ENCODE measurements at regions not wholly inside any gene's neighbourhood (a gene's known extent, or its start where the extent isn't known, plus 50 kb on each side); places are given as distances from the start of the nearest gene placed in this dataset.

DNA sequence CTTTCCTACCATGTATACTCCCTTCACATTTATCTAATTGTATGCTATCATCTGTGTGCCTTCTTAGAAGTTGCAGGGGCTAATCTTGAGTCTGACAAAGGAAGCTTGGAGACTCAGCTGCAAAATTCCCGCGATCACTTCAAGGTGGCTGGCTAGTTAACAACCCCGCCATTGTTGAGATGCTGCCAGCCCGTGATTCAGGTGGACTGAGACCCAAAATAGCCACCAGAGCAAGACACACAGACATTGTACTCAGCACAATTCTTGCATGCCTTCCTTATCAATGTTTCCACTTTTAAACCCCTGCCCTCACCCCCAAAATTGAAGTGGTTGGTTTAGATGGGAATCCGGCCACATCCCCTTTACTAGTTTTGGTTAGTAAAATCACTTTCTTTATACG, 225.8 kb upstream of the ZNF717 start:
- no peak for DNase-seq

DNA sequence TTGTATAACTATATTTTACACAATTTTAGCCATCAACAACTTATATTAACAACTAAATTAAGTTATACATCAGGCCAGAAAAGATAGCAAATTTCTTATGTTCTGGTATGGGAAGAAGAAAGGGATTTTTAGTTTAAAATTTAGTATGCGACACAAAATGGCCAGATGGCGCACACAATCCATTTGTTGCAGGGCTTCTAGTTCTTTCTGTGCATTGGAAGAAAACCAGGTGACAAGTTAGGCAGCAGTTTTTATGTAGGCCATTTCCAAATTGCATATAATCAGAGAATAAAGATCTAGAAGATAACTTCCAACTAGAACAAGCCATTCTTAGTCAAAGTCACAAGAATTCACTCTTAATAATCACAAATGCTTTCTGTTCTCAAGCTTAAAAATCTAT, 230.1 kb upstream of the ZNF717 start:
- no peak for DNase-seq

DNA sequence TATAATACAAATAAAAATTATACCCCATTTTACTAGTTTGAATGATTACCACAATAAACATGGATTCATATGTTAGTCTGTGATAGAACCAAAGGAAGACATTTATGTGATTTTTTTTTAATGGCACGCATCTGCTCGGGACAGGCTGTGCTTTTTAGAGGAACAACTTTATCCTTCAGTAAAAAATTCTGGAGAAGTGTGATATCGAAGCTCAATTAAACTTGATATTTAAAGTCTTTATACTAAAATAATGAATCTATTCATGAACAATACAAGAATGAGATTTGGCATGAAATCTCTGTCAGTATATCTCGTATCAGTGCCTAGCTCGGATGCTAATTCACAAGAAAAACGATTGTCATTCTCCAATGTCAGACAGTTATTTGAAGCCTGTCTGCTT, 230.8 kb upstream of the ZNF717 start:
- DNase-seq, result no peak

DNA sequence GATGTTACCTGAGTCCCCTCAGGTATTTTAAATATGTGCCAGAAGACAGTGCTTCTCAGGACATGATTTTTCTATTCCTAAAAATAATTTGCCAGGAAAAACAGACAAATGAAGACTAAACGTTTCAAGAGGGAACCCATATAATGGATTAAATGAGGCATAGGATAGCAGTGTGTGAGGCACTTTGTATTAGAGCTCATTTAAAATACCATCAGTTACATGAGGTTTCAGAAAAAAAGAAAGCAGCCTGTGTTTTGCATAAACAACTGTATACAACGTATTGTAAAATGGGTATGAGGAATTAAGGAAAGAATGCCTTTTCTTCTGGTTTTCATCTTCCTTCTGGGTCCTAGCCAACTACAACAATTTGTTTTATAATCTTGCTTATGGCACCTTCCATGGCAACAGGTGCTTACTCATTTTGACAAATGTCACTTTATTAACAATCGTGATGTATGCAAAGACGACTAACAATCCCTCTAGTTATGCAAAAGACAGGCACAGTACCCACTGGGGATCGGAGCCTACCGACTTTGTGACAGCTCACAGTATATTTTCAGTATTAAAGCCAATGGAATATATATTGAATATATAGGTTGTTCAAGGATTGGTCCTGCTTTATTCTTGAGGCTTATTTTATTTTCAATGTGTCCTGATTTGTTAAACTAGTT, 231.6 kb upstream of the ZNF717 start:
- DNase-seq, result no peak

DNA sequence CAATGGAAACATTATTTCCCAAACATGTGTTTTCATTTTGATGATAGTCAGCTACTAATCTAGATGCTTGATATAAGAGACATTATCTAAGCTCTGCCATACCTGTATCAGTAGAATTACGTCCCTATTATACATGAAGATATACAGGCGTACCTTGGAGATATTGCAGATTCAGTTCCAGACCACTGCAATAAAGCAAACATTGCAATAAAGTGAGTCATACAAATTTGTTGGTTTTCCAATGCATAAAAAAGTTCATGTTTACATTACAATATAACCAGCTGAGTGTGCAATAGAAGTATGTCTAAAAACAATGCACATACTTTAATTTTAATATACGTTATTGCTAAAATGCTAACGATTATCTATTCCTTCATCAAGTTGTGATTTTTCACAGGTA, 236.0 kb upstream of the ZNF717 start:
- no peak for DNase-seq

DNA sequence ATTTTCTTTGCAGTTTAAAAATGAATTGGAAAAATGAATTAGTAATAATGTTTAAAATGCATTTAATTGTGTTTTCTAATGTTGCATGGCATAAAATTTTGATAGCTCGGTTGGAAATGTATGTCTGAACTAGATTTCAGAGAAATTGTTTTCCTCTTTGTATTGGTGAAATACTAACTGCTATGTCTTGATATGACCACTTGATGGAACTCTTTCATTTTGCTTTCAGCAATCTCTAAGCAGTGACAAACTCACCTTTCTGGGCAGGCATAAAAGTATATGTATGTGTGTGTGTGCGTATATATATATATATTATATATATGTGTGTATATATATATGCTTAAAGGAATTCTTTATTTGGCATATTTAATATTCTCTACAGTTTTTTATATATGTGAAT, 239.3 kb upstream of the ZNF717 start:
- peak; percentile 20 for DNase-seq

DNA sequence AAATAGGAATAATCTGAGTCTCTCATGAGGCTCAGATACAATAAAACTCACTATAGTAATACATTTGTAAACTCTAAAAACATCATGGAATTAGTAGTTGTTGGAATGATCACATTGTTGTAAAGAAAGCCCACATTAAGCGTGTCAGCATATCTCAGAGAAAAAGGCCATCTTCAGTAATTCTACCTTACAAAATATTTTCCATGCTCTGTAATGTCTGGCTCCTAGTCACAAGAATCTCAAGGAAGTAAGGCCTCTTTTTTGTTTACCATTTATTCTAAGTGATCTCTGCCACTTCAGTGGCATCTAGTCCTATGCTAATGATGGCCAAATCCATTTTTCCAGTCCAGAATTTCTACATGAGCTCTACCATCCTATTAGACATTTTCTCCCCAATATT, 240.2 kb upstream of the ZNF717 start:
- no peak for DNase-seq

DNA sequence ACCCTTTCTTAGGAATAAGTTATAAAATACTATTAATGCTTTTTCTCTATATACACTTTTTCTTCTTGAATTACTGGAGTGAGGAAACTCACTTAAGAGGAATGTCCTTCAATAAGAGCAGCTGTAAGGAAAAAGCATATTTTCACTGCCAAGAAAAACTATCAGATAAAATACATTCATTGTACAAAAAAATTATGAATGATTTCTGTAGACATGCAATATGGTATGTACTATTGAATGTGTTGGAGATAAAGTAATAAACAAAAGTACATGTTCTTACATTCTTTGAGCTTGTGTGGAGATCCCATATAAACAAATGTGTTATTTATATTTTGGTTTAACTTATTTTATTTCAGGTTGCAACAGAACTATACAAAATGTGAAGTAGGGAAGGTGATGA, 241.0 kb upstream of the ZNF717 start:
- DNase-seq, result no peak

DNA sequence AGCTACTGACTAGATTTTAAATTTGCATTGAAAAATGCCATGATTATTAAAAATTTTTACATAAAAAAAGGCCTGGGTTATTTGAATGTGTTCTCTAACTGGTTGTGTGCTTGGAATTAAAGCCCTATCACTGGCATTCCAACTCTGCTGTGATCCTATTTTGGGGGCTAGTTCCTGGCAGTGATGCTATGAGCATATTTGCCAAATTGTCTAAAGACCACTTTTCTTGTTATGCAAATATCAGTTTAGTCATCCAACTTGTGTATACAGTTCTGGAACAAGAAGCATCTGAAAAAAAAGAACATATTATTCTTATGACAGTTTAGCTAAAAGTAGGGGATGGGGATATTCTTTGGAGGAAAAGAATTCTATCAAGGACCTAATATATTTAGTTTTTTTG, 243.4 kb upstream of the ZNF717 start:
- DNase-seq, result no peak

DNA sequence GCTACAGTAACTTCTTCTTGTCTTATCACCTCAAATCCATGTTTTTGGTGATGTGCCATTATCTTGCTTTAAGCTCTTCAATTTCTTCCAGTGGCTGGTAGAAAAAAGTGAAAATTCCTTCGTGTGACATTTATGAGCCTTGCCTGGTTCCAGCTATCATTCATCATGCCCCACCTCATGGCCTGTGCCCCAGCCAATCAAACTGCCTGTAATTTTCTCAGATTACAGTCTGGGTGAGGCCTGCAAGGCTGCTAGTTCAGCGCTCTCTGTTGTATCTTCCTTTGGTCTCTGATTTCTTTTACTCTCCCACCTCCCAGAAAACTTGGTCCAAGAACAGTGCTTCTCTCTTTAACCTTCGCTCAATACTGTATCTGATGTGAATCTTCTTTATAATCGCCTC, 249.3 kb upstream of the ZNF717 start:
- DNase-seq, result no peak

DNA sequence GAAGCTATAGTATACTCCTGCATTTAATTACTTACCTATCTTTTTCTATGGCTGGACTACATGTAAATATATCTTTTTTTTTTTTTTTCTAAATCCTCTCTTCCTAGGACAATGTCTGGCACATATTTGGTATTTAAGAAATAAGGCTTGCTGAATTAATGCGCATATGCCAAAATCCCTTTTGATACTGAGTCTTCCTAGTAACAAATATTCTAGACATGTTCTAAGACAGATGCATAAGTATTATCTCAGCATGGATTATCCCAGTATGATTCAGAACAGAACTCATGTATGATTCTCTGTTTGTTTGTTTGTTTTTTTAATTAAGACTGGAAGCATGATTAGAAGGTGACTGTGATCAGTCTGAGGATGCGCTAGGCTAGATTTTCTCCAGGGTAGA, 249.8 kb upstream of the ZNF717 start:
- DNase-seq, result no peak

DNA sequence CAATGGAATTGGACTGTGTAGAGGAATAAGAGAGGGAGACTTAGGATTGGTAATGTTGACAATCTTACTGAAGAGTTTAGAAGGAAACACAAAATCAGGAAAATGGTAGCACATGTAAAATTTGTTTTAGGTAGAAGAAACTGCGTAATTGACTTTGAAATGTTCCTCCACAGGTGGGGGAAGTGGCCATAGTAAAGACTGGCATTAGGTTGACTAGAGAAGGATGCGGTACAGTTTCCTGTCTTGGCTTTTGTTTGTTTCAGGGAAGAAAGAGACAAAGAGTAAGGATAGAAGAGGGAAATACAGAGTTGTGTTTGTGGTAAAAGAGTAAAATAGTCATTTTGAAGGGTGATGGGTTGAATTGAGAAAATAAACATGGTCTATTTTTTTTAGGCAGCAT, 253.6 kb upstream of the ZNF717 start:
- no peak for DNase-seq

DNA sequence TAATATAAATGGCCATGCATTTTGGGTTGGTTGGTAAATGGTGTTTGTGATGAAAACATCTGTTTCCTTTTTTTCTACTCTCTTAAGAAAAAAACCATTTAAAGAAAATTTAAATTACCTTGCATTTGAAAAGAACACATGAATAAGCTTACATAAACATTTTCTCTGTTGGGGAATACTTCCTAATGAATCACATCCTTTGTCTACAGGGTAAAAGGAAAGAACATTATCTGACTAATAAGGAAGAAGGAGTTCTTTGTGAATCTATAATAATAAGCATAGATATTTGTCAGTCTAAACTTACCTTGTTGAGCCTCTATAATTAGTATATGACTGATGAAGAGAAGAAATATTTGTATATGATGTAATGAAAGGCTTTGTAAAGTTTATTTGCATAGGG, 254.1 kb upstream of the ZNF717 start:
- DNase-seq, result no peak

DNA sequence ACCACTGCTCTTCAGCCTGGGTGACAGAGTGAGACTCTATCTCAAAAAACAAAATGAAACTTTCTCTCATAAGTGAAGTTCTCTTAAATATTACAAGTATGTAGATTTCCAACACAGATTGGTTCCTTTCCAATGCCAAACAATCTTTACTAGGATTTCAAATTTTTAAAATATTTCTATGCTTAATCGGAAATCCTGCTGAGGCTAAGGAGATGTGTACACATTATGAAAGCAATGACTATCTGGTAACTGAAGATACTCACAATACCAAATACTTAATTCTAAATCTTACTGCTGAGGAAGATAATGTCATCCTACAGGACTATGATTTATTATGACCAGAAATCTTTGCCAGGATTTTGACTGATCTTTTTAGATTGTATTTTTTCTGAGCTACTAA, 255.6 kb upstream of the ZNF717 start:
- DNase-seq, result no peak

DNA sequence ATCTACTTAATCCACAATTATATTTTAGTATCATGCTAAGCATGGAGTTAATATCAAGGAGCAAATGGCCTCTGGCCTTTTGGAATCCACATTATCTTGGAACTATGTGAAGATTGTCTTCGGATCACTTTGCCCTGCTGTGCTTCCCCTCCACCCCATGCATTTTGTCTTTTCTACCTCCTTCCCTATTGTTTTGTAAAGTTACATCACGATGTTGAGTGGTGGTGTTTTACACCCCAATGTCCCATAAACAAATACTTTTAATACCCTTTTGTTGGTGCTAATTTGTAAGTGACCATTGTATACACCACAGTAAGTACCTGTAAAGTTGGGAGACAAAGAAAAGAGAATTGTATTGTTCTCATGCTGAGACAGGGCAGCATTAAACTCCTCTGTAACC, 258.4 kb upstream of the ZNF717 start:
- DNase-seq, result no peak

DNA sequence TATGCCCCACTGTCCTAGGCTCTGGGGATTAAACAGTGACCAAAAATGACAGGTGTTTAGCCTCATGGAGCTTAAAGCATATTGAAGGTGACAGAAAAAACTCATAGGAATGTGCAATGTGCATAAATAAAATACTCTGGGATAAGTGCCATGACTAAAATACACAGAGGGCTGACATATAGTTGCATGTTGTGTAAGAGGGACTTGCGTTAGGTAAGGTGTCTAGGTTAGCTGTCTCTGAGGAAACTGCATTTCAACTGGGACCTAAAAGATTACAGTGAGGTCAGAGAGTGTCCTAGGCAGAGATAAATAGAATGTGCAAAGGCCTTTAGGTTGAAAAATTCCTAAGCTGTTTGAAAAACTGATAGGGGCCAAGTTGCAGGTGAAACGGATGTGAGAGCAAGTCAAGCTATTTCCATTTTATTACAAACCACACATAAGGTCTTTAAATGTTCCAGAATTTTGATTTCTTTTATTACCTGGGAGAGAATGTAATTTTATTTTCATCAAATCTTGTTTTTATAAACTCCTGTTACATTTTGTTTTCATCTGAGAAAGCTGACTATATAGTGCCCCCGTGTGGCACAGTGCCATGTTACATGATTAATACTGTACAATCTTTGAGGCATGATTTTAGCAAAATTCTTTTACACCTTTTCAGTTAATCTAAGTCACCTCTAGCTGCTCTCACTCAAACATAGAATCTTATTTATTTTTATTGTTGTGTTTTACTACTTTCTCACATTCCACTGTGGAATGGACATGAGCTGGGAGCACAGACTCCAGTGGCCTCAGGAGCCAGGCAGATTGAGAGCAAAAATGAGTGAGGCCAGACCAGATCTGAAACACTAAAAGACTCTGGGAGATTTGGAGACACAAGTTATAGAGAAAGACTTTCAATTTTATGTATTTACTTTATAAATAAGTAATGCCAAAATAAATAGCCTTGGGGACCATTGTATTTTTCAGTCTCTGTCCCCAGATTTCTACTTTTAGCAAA, 259.6 kb upstream of the ZNF717 start:
- DNase-seq, result peak; percentile 26

DNA sequence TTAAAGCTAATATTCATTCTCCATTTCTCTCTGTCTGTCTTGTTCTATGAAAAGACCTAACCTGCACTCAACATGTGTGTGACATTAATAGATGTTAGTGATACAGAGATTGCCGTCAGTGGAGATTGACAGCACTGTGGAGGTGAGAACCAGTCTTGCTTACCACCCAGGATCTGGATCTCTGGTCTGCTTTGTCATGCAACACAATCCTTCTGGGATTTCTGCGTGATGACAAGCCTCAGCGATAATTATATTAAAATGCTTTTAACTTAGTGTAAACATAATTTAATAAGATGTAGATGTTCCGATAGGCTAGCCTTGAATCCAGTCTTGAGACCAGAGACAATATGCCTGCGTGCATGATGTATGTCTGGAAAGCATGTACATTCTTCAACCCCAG, 262.0 kb upstream of the ZNF717 start:
- no peak for DNase-seq

DNA sequence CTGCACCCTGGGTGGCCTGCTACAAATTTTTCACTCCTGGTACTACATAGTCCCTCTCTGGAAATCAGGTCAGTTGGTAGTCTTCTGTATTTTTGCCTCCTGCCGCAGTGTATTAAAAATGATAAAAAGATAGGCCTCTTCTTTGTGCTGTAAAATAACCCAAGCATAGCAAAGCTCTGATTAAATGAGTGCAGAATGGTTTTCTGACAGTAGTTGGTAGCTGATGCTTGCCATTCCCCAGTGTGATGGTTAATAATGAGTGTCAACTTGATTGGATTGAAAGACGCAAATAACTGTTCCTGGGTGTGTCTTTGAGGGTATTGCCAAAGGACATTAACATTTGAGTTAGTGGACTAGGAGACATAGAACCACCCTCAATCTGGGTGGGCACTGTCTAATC, 264.4 kb upstream of the ZNF717 start:
- DNase-seq, result no peak

DNA sequence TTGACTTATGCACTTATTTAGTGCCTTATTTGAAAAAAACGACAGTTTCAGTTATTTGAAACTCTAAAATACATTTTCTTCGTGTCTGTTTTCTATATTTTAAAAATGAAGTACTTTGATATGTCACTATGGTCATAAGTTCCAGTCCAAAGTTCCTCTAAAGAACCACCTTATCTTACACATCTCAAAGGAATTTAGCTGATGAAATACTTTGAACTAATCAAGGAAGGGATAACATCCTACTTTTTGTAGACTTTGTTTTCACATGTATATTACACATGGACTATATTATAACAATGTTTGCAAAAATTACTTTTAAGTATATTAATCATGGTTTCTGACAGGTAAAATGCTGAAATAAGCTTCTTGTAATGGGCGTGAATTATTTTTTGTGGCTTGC, 265.8 kb upstream of the ZNF717 start:
- DNase-seq, result no peak

DNA sequence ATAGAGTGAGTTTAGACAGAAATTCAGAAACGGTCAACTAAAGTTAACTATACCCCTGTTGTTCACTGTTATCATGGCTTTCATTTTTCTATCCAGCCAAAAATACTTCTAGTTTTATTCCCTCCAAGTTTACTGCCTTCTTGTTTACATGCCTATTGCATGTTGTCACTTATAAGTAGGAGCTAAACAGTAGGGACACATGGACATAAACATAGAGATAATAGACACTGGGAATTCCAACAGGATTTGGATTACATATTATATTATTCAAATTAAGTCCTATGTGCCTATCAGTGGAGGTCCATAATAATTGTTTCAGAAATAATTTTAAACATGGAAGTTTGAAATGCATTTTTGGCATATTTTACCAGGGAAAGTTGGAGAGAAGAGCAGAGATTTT, 269.1 kb upstream of the ZNF717 start:
- no peak for DNase-seq

DNA sequence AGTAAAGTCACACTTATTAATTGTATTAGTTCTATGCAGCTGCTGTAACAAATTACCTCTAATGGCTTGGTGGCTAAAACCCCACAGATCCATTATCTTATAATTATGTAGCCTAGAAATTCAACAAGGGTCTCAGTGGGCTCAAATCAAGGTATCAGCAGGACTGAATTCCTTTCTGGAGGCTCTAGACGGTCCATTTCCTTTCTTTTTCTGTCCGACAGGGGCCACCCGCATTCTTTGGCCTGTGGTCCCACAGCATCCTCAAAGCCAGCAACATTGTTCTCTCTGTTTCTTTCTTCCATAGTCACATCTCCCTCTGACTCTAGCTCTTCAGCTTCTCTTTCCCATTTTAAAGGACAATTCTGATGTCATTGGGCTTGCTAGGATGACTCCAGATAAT, 276.3 kb upstream of the ZNF717 start:
- DNase-seq, result no peak

DNA sequence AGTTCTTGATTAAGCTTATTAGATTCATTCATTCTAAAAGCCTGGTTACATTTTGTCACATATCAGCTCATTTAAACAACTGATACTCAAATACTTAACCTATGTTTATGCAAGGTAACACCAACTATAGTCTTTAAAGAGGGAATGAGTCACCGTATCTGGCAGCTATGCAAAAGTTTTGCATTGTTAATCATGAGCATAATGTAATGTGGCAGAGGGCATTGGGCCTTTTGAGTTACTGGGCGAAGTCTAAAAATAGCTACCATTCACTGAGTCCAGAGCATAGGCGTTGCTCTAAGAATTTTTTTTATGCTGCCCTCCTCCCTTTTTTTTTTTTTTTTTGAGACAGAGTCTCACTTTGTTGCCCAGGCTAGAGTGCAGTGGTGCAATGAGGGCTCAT, 277.7 kb upstream of the ZNF717 start:
- peak; percentile 57 for DNase-seq

DNA sequence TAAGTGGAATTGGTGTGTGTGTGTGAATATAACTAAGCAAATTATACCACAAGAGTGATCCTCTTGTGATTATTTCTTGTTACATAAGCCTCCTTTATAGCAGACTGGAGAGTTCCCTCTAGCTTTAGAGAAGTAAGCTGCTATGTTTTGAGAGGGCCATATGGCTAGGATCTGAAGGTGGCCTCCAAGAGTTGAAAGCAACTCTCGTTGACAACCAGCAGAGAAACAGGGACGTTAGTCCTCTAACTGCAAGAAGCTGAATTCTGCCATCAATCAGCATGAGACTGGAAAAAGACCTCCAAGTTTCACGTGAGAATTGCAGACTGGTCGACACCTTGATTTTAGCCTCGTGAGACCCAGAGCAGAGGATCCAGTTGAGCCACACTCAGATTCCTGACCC, 278.5 kb upstream of the ZNF717 start:
- DNase-seq, result no peak

DNA sequence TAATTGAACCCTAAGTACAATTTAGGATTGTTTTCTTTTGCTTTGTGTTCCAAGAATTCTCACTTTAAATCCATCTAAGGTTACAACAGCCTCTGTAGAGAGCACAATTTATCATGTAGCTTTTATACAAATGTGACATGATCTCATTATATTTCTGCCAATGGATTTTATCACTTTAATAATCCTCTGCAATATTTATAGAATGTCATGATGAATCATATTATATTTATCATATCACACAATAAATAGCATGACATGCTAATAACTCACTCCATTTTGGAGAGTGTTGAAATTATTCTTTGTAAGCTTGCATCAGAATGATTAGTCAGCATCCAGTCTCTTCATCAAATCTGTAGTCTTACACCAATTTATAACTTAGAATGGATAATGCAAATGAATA, 280.6 kb upstream of the ZNF717 start:
- DNase-seq, result no peak

DNA sequence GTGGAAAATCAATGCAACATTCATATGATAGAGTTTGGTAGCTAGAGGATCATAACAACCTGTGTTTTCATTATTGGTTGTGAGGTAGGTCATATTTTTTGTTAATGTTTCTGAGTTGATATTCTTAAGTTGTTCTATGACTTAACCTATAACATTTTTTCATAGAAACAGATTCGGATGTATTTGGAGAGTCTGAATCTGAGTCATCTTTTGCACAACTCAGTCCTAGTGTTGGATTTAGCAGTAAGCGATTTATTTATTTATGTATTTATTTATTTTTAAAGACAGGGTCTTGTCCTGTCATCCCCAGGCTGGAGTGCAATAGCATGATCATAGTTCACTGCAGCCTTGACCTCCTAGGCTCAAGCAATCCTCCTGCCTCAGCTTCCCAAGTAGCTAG, 292.8 kb upstream of the ZNF717 start:
- no peak for DNase-seq

Data from amniotic stem cell (primary cell).